NCI-H128 (cell line): ENCODE measurements at regions not wholly inside any gene's neighbourhood (a gene's known extent, or its start where the extent isn't known, plus 50 kb on each side); places are given as distances from the start of the nearest gene placed in this dataset.

ENCODE experiments used
- DNase-seq: peaks from one replicate; lab custom pipeline; 2025; ENCODE audit not compliant: unreplicated experiment; lab: John Stamatoyannopoulos, UW

- DNase-seq: no peak
Observed at GRCh38 chr2:172350839-172351479, 76.4 kb upstream of the ITGA6 start.

GRCh38 chr2:172351586-172351985, 75.8 kb upstream of the ITGA6 start:
- DNase-seq: no peak

- DNase-seq: no peak
Observed at GRCh38 chr2:172354347-172354746, 73.0 kb upstream of the ITGA6 start.

GRCh38 chr2:172357442-172357841, 69.9 kb upstream of the ITGA6 start:
- no peak for DNase-seq

GRCh38 chr2:172358691-172359556, 68.5 kb upstream of the ITGA6 start:
- no peak for DNase-seq

GRCh38 chr2:172361360-172361759, 66.0 kb upstream of the ITGA6 start:
- DNase-seq: no peak

- DNase-seq: no peak
Observed at GRCh38 chr2:172361840-172362239, 65.5 kb upstream of the ITGA6 start.

GRCh38 chr2:172364261-172364660, 63.1 kb upstream of the ITGA6 start:
- no peak for DNase-seq

GRCh38 chr2:172366596-172367150, 60.7 kb upstream of the ITGA6 start:
- DNase-seq: no peak

GRCh38 chr2:172370821-172371455, 56.4 kb upstream of the ITGA6 start:
- no peak for DNase-seq

GRCh38 chr2:172372436-172372835, 55.0 kb upstream of the ITGA6 start:
- no peak for DNase-seq

- no peak for DNase-seq
Observed at GRCh38 chr2:172373076-172373475, 54.3 kb upstream of the ITGA6 start.

- no peak for DNase-seq
Observed at GRCh38 chr2:172373766-172374165, 53.6 kb upstream of the ITGA6 start.

- no peak for DNase-seq
Observed at GRCh38 chr2:172374318-172375240, 52.8 kb upstream of the ITGA6 start.

- DNase-seq: no peak
Observed at GRCh38 chr2:172375251-172375650, 52.1 kb upstream of the ITGA6 start.

GRCh38 chr2:172376016-172376415, 51.4 kb upstream of the ITGA6 start:
- DNase-seq: no peak

- DNase-seq: no peak
Observed at GRCh38 chr2:172376505-172377125, 50.8 kb upstream of the ITGA6 start.

GRCh38 chr2:172377408-172377807, 50.0 kb upstream of the ITGA6 start:
- DNase-seq: no peak
